Ectodermal cell (in vitro differentiated cells): ENCODE measurements at regions not wholly inside any gene's neighbourhood (a gene's known extent, or its start where the extent isn't known, plus 50 kb on each side); places are given as distances from the start of the nearest gene placed in this dataset.

Experiments
- H3K27ac ChIP-seq: 2 replicates; pipeline ENCODE4 v1.7.0; 2013; ENCODE audit warnings: mild to moderate bottlenecking, low read depth, low read length; ENCODE audit not compliant: insufficient read depth, poor library complexity, severe bottlenecking
- H3K27me3 ChIP-seq: 2 replicates; pipeline ENCODE4 v1.7.0; 2013; ENCODE audit warnings: mild to moderate bottlenecking, low read length; ENCODE audit not compliant: insufficient read depth, control insufficient read depth, poor library complexity, severe bottlenecking
- H3K36me3 ChIP-seq: one replicate; pipeline ENCODE4 v1.7.0; 2013; ENCODE audit warnings: low read length; ENCODE audit not compliant: control insufficient read depth, insufficient read depth
- H3K4me1 ChIP-seq: one replicate; pipeline ENCODE4 v1.7.0; 2013; ENCODE audit warnings: low read length; ENCODE audit not compliant: control insufficient read depth, insufficient read depth
- H3K4me3 ChIP-seq: 2 replicates; pipeline ENCODE4 v1.7.0; 2013; ENCODE audit warnings: low read depth, low read length, control low read depth; ENCODE audit not compliant: insufficient read depth
- H3K9me3 ChIP-seq: 2 replicates; pipeline ENCODE4 v1.7.0; 2013; ENCODE audit warnings: mild to moderate bottlenecking, low read length, moderate library complexity; ENCODE audit not compliant: control insufficient read depth
- WGBS, 2 experiments: methylation state at CpG; one replicate each; pipeline ENCODE4 v1.1.7; 2013; ENCODE audit warnings: missing lambda C conversion rate in 2 of 2; 5-methylcytosine and 5-hydroxymethylcytosine counted together

DNA sequence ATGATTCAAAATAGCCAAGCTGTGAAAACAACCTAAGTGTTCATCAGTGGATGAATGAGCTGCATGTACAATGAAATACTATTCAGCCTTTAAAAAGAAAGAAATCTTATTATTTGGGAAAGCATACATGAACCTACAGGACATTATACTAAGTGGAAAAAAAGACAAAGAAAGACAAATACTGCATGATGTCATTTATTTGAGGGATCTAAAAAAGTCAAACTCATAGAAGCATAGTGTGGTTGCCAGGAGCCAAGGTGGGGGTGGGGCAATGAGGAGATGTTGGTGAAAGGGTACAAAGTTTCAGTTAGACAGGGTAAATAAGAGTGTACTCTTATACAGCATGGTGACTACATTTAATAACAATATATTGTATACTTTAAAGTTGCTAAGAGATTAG lies 261.5 kb downstream of the PARP8 start:
- Histone ChIP-seq H3K27ac (no peak overlapping the region), H3K4me3 (no peak overlapping the region), H3K4me1 (peaks cover 3% of the 10 kb centered on the region), H3K36me3 (no peaks in the 10 kb centered on the region), H3K9me3 (no peaks in the 10 kb centered on the region), H3K27me3 (no peaks in the 10 kb centered on the region)

DNA sequence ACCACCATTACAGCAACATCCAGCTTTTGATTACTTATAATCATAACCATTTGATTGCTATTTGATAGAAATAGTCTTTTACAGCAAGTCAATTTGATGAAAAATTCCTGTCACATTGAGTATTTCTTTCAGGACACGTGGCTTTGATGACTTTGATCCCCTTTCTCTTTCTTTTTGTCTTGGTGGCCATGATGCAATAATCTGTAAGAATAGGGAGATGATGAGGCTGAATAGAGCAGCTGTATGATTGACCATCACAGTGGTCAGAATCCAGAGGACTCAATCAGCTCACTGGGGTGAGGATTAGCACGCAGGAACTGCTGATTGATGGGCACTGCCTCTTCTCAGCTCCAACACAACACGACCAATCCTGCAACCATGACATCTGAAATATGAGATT lies 262.7 kb downstream of the PARP8 start:
- 65 to 88% methylated on average over 1 to 3 of the region's 3 CpGs for WGBS, 2 experiments
- Histone ChIP-seq H3K36me3 (no peaks in the 10 kb centered on the region), H3K27me3 (no peaks in the 10 kb centered on the region), H3K9me3 (no peaks in the 10 kb centered on the region), H3K4me1 (peaks cover 3% of the 10 kb centered on the region), H3K27ac (no peak overlapping the region), H3K4me3 (no peak overlapping the region)

DNA sequence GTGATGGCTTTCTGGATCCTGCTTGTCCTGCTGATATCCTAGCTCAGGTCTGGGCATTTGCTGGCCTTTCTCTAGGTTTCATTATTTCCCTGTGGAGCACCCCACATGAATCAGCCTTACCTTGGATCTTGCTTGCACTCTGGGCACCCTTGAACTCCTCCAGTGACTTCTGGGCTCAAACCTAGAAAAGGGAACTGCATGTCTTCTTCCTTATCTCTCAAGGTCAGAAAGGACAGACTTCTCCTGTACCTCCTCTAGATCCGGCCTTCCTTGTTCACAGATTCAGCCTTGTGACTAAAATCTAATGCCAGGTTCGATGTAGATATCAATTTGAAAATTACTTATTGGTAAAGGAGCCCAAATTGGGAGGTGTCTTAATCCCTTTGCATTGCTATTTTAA lies 267.9 kb downstream of the PARP8 start:
- 83 to 89% methylated on average over 2 of the region's 2 CpGs for WGBS, 2 experiments
- no peaks in the 10 kb centered on the region for H3K9me3 ChIP-seq
- no peak overlapping the region for H3K4me3 ChIP-seq
- no peak overlapping the region for H3K27ac ChIP-seq
- no peaks in the 10 kb centered on the region for H3K27me3 ChIP-seq
- no peaks in the 10 kb centered on the region for H3K4me1 ChIP-seq
- H3K36me3 ChIP-seq = no peaks in the 10 kb centered on the region

DNA sequence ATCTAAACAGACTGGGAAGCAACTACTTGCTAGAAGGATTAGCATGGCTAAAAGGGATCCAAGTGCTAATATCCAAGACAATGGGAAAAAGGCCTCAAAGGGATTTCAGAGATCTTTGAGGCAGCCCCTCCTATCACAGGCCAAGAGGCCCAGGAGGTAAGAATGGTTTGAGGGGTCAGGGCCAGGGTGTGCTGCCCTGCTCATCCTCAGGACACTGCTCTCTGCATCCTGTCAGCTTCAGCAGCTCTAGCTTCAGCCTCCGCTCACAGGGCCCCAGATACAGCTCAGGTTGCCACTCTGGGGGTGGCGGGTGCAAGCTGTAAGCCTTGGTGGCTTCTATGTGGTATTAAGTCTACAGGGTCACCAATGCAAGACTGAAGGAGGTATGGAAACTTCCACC lies 278.7 kb downstream of the PARP8 start:
- no peak overlapping the region for H3K4me3 ChIP-seq
- 91 to 100% methylated on average over 2 of the region's 2 CpGs for WGBS, 2 experiments

DNA sequence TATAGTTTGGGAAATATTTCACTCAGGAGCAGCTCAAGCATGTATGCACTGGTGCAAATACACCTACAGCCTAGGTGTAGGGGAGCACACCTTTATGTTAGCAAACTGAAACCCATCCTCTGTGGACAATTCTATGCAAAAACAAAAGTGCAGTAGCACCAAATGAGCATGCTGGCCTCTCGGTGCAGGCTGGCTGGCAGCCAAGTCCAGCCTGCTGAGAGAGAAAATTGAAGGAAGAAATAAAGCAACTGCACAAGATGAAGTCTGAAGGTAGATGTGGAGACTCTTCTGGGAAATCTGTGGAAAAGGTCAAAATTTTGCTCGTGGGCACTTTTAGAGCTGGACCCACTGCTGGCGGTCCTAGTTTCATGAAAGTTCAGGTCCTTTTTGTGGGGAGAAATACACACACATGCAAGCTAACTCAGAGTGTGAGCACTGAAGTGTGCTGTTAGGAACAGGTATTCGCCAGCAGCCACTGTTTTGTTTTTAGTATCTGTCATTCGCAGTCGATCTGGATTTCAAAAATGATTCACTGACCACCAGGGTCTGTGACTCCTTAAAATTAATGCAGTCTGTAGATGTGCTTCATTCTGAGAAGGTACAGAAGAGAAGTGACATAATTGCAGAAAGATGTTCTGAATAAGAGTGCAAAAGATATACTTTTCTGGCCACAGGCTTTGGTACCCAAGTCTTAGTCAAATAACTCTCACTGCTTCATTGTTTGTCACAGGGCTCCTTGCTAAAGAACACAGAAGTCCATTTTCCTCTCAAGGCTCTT lies 281.7 kb downstream of the PARP8 start:
- H3K4me3 ChIP-seq = no peak overlapping the region
- peaks cover 4% of the 10 kb centered on the region for H3K36me3 ChIP-seq
- no peaks in the 10 kb centered on the region for H3K27me3 ChIP-seq
- H3K4me1 ChIP-seq = no peaks in the 10 kb centered on the region
- WGBS, 2 experiments = 91 to 94% methylated on average over 6 of the region's 6 CpGs
- no peak overlapping the region for H3K27ac ChIP-seq
- H3K9me3 ChIP-seq = peaks cover 3% of the 10 kb centered on the region

More for the DNA sequence above, 278.7 kb downstream of the PARP8 start:
- Histone ChIP-seq H3K4me1 (no peaks in the 10 kb centered on the region), H3K36me3 (peaks cover 4% of the 10 kb centered on the region), H3K27me3 (no peaks in the 10 kb centered on the region), H3K9me3 (peaks cover 3% of the 10 kb centered on the region), H3K27ac (no peak overlapping the region)

DNA sequence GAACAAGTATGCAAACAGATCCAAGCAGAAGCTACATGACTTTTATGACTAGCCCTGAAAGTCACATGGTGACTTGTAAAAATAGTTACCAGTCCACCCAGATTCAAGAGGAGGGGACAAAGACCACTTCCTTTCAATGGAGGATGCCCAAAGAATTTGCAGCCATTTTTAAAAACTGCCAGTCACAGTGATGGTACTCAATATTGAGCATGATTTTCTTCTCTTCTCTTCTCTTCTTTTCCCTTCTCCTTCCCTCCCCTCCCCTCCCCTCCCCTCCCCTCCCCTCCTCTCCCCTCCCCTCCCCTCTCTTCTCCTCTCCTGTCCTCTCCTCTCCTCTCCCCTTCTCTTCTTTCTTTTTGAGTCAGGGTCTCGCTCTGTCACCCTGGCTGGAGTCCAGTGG lies 286.9 kb downstream of the PARP8 start:
- Histone ChIP-seq H3K4me1 (no peaks in the 10 kb centered on the region), H3K27ac (no peak overlapping the region), H3K36me3 (no peaks in the 10 kb centered on the region), H3K27me3 (no peaks in the 10 kb centered on the region), H3K9me3 (no peaks in the 10 kb centered on the region), H3K4me3 (no peak overlapping the region)
- 89 to 100% methylated on average over 1 of the region's 1 CpG for WGBS, 2 experiments

DNA sequence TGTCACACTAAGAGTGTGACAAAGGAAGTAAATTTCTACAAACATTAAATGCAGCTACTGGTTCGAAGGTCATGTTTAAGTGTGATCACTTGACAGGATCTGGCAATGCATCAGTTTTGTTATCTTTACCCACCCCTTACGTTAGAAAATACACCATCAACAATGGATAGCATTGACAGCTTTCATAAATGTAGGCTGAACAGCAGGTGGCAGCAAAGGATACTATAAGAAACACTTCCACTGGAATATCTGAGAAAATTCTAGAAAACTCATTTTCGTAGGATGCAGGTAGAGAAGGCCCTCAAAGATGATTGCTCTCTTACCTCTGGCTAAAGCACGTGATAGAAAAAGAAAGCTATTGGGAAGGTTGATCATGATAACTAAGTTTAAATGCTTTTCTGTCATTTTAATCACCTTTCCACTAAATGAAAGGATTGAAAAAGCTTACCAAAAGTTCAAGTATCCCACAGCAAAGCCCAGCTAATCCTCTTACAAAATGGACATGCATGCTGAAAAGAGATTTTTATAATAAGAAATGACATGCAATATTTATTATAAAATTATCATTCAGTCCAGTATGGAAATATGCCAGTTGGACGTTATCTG lies 292.5 kb downstream of the PARP8 start:
- Histone ChIP-seq H3K36me3 (no peaks in the 10 kb centered on the region), H3K9me3 (no peaks in the 10 kb centered on the region), H3K4me3 (no peak overlapping the region), H3K27ac (no peak overlapping the region), H3K4me1 (no peaks in the 10 kb centered on the region), H3K27me3 (peaks cover 18% of the 10 kb centered on the region)
- 70 to 84% methylated on average over 4 to 5 of the region's 5 CpGs for WGBS, 2 experiments

DNA sequence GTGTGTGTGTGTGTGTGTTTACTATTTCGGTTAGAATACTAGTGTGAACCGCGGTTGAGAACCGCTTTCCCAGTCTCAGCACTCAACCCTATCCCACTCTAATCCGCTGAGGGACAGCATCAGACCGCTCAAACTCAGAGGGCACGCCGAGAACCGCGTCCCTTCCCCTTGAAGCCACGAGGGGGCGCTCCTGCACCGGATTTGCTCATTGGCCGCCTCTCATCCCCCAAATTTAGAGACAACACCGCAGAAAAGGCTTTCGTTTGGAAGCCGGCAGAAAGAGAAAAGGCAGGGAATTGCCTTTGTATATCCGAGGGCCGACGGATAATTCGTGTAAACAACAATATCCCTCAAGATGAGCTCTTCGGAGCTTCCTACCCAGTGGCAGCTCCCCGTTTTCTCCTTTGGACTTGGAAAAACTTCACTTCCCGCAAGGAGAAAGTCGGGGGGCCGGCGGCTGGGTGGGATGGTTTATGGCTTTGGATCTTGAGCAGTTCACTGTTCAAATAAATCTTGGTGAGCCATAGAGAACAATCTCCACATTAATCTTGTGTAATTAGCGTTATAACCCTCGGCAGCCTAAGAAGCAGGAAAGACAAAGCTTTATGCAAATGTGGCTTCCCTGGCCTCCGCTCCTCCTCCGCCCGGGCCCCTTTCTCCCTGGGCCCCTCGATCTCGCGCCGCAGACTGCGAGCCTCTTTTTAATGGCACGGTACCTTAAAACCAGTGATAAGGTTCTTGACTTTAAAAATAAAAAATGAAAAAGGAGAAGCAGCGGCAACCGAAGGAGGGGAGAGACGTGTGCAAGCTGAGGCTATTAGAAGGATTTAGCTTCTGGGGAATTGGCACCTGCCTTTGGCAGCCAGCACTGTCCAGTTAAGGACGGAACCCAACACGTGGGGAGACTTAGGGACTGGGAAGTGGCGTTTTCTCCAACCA lies 296.8 kb downstream of the PARP8 start:
- no peaks in the 10 kb centered on the region for H3K36me3 ChIP-seq
- peak overlapping the region; percentile 43 for H3K4me3 ChIP-seq
- H3K9me3 ChIP-seq = no peaks in the 10 kb centered on the region
- 0 to 1% methylated on average over 43 of the region's 44 CpGs for WGBS, 2 experiments
- H3K4me1 ChIP-seq = peaks cover 27% of the 10 kb centered on the region
- no peak overlapping the region for H3K27ac ChIP-seq
- peaks cover 60% of the 10 kb centered on the region for H3K27me3 ChIP-seq

DNA sequence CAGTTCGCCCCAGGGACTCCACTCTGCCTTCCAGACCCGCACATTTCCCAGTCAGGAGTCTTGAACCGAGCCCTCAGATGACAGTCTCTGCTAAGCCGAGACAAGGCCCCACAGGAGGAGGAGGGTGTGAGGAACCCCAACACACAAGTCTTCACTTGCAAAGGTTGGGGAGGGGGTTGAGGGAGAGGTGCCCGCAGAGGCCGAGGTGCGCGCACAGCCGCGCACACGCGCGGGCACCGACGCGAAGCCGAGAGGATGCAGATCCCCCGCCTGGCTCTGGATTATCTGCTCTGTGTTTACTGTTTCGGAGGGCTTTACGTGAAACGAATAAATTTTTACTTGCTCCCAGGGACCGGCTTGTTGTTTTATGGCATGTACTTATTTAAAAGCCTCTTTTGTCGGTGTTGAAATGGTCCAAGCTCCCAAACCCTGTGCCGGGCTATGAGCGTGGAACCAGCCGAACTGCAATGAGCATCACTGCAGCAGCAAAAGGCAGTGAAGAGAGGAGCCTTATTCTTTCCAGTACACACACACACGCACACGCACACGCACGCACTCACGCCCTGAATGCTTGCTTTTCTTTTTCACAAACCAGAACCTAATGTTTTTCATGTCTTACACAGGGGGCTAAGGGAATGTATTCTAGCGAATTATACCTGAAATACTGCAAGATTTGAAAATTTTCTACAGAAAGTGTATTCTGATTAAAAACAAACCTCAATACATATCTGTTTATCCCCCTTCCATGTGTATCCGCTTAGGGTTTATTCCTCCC lies 297.7 kb downstream of the PARP8 start:
- no peak overlapping the region for H3K27ac ChIP-seq
- WGBS, 2 experiments = 2 to 3% methylated on average over 32 to 33 of the region's 33 CpGs
- no peaks in the 10 kb centered on the region for H3K9me3 ChIP-seq
- H3K36me3 ChIP-seq = no peaks in the 10 kb centered on the region
- no peak overlapping the region for H3K4me3 ChIP-seq
- peaks cover 37% of the 10 kb centered on the region for H3K4me1 ChIP-seq
- H3K27me3 ChIP-seq = peaks cover 70% of the 10 kb centered on the region
